Adrenal gland (tissue), 9 donors: ENCODE measurements at regions not wholly inside any gene's neighbourhood (a gene's known extent, or its start where the extent isn't known, plus 50 kb on each side); places are given as distances from the start of the nearest gene placed in this dataset.

Source experiments
- DNase-seq, 7 donors: peaks; one replicate each; pipeline ENCODE4 v3.0.0-alpha.2; 2019 to 2020
- H3K27ac ChIP-seq, 5 donors: fragments of 200-600 bp; sonication (generic) in 4 of 5; 1 replicate in 3 of 5; 2 replicates in 2 of 5; pipeline versions ENCODE4 v1.5.1 to v1.8.0; 2016 to 2020; ENCODE audit warnings: mild to moderate bottlenecking in 1 of 5
- H3K27me3 ChIP-seq: fragments of 200-600 bp; 2 replicates; pipeline ENCODE4 v1.8.0; 2021
- H3K36me3 ChIP-seq, 2 donors: fragments of 200-600 bp; replicated peaks in 1 of 2; 1 replicate in 1 of 2; 2 replicates in 1 of 2; pipeline versions ENCODE4 v1.5.1 to v1.8.0; 2018 to 2022
- H3K4me1 ChIP-seq, 2 donors: fragments of 200-600 bp; replicated peaks in 1 of 2; 1 replicate in 1 of 2; 2 replicates in 1 of 2; pipeline versions ENCODE4 v1.5.1 to v1.8.0; 2018 to 2021
- H3K4me3 ChIP-seq, 4 donors: fragments of 200-600 bp; sonication (generic) in 3 of 4; one replicate each; pipeline ENCODE4 v1.5.1; 2016 to 2018
- H3K9me3 ChIP-seq, 3 donors: fragments of 200-600 bp; sonication (generic) in 1 of 3; replicated peaks in 1 of 3; 1 replicate in 2 of 3; 2 replicates in 1 of 3; pipeline versions ENCODE4 v1.5.1 to v1.8.0; 2016 to 2021
- POLR2A ChIP-seq, 2 donors: fragments of 450-650 bp; IDR thresholded peaks; one replicate each; pipeline ENCODE4 v1.6.1; 2017; ENCODE audit warnings: antibody characterized with exemption in 2 of 2, mild to moderate bottlenecking in 2 of 2, moderate library complexity in 1 of 2
- WGBS, 4 donors: extraction: QIAGEN DNeasy Blood & Tissue Kit in 2 of 4; methylation state at CpG; one replicate each; pipeline versions ENCODE4 v1.1.5 to v1.1.7; 2013 to 2017; 5-methylcytosine and 5-hydroxymethylcytosine counted together
- intact Hi-C, 2 donors: fragments of 100-400 bp; cut with DNase I; formaldehyde crosslinking; loops; one replicate each; pipeline versions ENCODE4 v1.14.1 to v1.15.0; 2022 to 2023
- TF ChIP-seq, protein P1 (sequence below), 6 experiments: fragments of 450-650 bp in 4 of 6; fragments of 200-600 bp in 2 of 6; sonication (generic) in 1 of 6; IDR thresholded peaks; 1 replicate in 5 of 6; 2 replicates in 1 of 6; pipeline versions ENCODE4 v1.5.1 to v1.8.0; 2016 to 2021; ENCODE audit warnings: antibody characterized with exemption in 6 of 6, mild to moderate bottlenecking in 2 of 6, moderate library complexity in 1 of 6
- donor health status: healthy with polysubstance abuse.
- donor health status: Bipolar disorder and iron deficiency.
- donor health status: DM: yes; HTN: yes; CAD: no.
- donor health status: DM: no; HTN: no; CAD: no.
- donor health status: DM: no; HTN: no; CAD: no.

DNA sequence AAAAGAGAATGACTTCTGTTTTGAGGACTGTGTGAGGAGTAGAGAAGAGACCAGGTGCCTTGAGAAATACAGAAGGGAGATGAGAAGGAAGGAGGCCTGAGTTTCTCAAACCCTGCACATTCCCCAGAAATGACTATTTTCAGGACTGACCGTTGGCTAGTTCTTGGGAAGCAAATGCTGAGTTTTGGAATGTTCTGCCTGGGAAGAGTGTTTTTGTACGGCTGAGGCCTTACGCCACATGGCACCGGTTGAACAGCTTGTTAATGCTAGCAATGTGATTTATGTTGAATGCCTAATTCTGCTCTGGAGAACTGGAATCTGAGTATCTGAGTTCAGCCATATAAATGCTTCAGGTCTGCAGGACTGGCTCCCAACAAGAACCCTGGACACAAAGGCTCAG, 152.7 kb upstream of the ADAMTS16 start:
- Histone ChIP-seq H3K9me3 (no peaks in the 10 kb centered on the region), H3K4me3 (no peak overlapping the region), H3K36me3 (no peaks in the 10 kb centered on the region), H3K27ac (no peak overlapping the region), H3K27me3 (no peaks in the 10 kb centered on the region), H3K4me1 (no peaks in the 10 kb centered on the region)
- no peak for DNase-seq
- TF ChIP-seq, protein P1, sequence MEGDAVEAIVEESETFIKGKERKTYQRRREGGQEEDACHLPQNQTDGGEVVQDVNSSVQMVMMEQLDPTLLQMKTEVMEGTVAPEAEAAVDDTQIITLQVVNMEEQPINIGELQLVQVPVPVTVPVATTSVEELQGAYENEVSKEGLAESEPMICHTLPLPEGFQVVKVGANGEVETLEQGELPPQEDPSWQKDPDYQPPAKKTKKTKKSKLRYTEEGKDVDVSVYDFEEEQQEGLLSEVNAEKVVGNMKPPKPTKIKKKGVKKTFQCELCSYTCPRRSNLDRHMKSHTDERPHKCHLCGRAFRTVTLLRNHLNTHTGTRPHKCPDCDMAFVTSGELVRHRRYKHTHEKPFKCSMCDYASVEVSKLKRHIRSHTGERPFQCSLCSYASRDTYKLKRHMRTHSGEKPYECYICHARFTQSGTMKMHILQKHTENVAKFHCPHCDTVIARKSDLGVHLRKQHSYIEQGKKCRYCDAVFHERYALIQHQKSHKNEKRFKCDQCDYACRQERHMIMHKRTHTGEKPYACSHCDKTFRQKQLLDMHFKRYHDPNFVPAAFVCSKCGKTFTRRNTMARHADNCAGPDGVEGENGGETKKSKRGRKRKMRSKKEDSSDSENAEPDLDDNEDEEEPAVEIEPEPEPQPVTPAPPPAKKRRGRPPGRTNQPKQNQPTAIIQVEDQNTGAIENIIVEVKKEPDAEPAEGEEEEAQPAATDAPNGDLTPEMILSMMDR (IDR thresholded peaks at IDR 0.05) = no peak
- no peak for TF ChIP-seq POLR2A (IDR thresholded peaks at IDR 0.05)
- intact Hi-C loops = no loop called here
- 60 to 69% (median 67%) methylated on average over 4 of the region's 4 CpGs for WGBS, 4 donors

DNA sequence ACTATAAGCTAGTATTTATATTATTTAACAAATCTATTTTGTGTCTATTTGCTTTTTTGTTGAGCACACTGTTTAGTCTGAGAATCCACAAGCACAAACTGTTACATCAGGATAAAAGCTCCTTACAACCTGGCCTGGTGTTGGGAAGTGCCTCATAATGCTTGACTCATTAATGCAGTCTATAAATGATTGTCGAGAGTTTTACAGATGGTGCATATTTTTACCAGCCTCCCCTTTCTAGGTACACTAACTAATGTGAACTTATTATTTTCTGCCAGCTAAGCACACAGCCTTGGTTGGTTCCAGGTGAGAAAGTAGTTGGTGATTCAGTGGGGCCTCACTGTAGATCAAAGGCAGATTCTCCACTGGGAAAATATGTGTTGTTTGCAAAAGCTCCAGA, 151.0 kb upstream of the ADAMTS16 start:
- TF ChIP-seq, protein P1 (IDR thresholded peaks at IDR 0.05) = no peak
- no peak for TF ChIP-seq POLR2A (IDR thresholded peaks at IDR 0.05)
- intact Hi-C loops = no loop called here
- H3K4me3 ChIP-seq = no peak overlapping the region
- H3K27ac ChIP-seq = no peak overlapping the region
- H3K9me3 ChIP-seq = no peaks in the 10 kb centered on the region
- no peaks in the 10 kb centered on the region for H3K36me3 ChIP-seq
- no peaks in the 10 kb centered on the region for H3K27me3 ChIP-seq
- no peak for DNase-seq
- H3K4me1 ChIP-seq = no peaks in the 10 kb centered on the region
- 56 to 73% (median 66%) methylated on average over 1 of the region's 1 CpG for WGBS, 4 donors

DNA sequence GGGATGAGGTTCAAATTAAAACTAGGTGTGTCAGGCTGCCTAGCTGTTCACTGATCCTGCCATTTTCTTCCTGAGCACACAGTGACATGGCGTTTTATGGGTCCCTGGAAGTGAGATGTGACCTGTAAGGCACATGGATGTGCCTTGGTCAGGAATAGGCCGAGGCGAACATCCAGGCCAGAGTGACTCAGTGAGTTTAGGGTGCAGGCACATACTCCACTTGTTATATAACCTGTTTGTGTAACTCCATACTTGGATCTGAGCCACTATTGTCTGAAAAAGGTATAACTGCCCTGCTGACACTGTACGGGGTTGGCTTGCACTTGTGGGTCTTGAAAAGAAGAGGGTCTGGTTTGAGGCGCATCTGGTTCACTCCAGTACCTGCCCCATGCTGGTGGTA, 150.1 kb upstream of the ADAMTS16 start:
- Histone ChIP-seq H3K27ac (no peak overlapping the region), H3K4me3 (no peak overlapping the region), H3K9me3 (no peaks in the 10 kb centered on the region), H3K36me3 (no peaks in the 10 kb centered on the region), H3K27me3 (no peaks in the 10 kb centered on the region), H3K4me1 (no peaks in the 10 kb centered on the region)
- intact Hi-C loops = no loop called here
- DNase-seq = no peak
- TF ChIP-seq, protein P1 (IDR thresholded peaks at IDR 0.05) = no peak
- no peak for TF ChIP-seq POLR2A (IDR thresholded peaks at IDR 0.05)
- WGBS, 4 donors = 66 to 78% (median 73%) methylated on average over 5 of the region's 5 CpGs

DNA sequence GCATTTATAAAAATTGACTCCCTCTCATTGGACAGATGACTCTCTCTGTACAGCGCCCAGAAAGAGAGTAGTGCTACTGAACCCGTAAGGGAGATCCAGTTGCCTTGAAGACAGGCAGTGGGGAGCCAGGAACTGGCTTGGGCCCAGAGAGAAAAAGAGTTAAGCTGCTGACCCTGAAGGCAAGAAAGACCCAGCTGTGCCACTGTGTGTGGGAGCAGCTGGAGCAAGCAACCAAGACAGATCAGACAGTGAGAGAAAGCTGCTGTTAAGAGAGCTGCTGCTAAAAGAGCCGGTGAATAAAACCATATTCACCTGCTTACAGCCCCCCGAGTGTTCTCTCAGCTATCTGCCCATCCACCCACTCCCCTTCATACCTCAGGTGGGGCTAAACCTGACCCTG, 149.7 kb upstream of the ADAMTS16 start:
- TF ChIP-seq, protein P1 (IDR thresholded peaks at IDR 0.05) = no peak
- TF ChIP-seq POLR2A (IDR thresholded peaks at IDR 0.05) = no peak
- Histone ChIP-seq H3K27ac (no peak overlapping the region), H3K4me1 (no peaks in the 10 kb centered on the region), H3K27me3 (no peaks in the 10 kb centered on the region), H3K36me3 (no peaks in the 10 kb centered on the region), H3K9me3 (no peaks in the 10 kb centered on the region), H3K4me3 (no peak overlapping the region)
- 65 to 80% (median 72%) methylated on average over 4 of the region's 4 CpGs for WGBS, 4 donors
- DNase-seq = no peak
- intact Hi-C loops = no loop called here
